Fibroblast of lung (primary cell): ENCODE measurements at regions not wholly inside any gene's neighbourhood (a gene's known extent, or its start where the extent isn't known, plus 50 kb on each side); places are given as distances from the start of the nearest gene placed in this dataset.

Experiments used
- EZH2 ChIP-seq: IDR thresholded peaks from 2 replicates; pipeline ENCODE4 v1.5.1; 2012; ENCODE audit warnings: low read length, control low read depth, mild to moderate bottlenecking; ENCODE audit errors: missing control alignments
- TF ChIP-seq, protein P1 (sequence below), 2 donors: IDR thresholded peaks in 1 of 2; conservative IDR thresholded peaks in 1 of 2; 1 replicate in 1 of 2; 2 replicates in 1 of 2; pipeline ENCODE4 v1.5.1; 2011 to 2012; ENCODE audit warnings: low read length in 2 of 2, control low read depth in 1 of 2, inconsistent platforms in 1 of 2, low read depth in 1 of 2, mild to moderate bottlenecking in 1 of 2

DNA sequence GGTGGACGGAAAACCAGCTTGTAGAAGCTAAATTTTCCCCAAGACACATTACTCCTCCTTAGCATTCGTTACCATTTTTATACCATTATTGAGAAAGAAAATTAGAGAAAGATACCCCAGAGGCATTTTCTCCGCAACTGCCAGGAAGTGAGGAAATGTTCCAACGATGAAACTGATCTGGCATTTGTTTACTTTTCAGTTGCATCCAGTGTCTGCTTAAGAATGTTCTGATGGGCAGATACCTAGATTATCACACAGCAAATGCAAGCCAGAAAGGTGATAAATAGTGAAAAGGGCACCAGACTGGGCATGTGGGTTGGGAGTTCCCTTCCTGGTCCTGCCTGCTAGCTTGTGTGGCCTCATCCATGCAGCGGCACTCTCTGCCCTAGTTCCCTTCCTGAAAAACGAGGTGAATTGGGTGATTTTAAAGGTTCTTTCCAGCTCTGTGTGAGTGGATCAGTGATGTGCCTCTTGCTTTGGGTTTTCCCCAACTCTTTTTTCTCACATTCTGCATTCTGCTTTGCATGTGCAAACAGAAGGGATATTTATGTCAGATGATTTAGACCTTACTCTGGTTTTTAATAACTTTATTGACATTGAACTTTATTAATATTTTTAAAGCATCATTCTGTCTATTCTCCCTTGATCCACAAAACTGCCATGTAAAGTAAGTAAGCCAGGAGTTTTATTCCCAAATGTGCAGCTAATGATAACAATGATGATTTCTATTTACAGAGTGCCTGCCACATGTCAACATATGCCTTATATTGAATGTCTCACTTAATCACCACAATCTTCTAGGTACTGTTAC lies 139.6 kb downstream of the INSIG2 start:
- TF ChIP-seq, protein P1, sequence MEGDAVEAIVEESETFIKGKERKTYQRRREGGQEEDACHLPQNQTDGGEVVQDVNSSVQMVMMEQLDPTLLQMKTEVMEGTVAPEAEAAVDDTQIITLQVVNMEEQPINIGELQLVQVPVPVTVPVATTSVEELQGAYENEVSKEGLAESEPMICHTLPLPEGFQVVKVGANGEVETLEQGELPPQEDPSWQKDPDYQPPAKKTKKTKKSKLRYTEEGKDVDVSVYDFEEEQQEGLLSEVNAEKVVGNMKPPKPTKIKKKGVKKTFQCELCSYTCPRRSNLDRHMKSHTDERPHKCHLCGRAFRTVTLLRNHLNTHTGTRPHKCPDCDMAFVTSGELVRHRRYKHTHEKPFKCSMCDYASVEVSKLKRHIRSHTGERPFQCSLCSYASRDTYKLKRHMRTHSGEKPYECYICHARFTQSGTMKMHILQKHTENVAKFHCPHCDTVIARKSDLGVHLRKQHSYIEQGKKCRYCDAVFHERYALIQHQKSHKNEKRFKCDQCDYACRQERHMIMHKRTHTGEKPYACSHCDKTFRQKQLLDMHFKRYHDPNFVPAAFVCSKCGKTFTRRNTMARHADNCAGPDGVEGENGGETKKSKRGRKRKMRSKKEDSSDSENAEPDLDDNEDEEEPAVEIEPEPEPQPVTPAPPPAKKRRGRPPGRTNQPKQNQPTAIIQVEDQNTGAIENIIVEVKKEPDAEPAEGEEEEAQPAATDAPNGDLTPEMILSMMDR (conservative IDR thresholded peaks at IDR 0.05 in 1 of 2, IDR thresholded peaks at IDR 0.05 in 1 of 2; ENCODE audit: low read depth in 1 of 2, low read length in 2 of 2): no peak
- TF ChIP-seq EZH2: no peak
